HG03439 (cell line): ENCODE measurements at regions not wholly inside any gene's neighbourhood (a gene's known extent, or its start where the extent isn't known, plus 50 kb on each side); places are given as distances from the start of the nearest gene placed in this dataset.
"Not testable (repeated sequence)": the region's sequence is repeated elsewhere in the genome, so short reads cannot be mapped to it uniquely, and the experiment has no call there.

Experiments used
- ATAC-seq: cut with Tn5 transposase; IDR thresholded peaks from one replicate; pipeline ENCODE4 v1.9.1; 2021; ENCODE audit warnings: mild to moderate bottlenecking, moderate library complexity; ENCODE audit not compliant: unreplicated experiment

DNA sequence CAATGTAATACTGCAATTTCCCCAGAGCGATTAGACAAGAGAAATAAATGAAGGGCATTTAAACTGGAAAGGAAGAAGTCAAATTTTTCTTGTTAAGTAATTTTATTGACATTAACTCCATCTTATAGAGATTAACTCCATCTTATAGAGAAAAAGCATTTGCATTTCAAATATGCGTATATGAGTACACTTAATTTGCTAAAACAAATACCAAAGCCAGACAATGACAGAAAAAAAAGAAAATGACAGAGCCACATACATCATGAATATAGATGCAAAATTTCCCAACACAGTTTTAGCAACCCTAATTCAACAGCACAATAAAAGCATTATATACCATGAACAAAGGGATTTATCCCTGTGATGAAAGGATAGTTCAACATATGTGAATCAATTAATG, 1293.1 kb upstream of the EYS start:
- no peak for ATAC-seq

DNA sequence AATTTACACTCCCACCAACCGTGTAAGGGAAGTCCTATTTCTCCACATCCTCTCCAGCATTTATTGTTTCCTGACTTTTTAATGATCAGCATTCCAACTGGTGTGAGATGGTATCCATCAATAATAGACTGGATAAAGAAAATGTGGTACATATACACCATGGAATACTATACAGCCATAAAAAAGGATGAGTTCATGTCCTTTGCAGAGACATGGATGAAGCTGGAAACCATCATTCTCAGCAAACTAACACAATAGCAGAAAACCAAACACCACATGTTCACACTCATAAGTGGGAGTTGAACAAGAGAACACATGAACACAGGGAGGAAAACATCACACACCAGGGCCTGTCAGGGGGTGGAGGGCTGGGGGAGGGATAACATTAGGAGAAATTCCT, 1290.6 kb upstream of the EYS start:
- ATAC-seq = not testable (repeated sequence)

DNA sequence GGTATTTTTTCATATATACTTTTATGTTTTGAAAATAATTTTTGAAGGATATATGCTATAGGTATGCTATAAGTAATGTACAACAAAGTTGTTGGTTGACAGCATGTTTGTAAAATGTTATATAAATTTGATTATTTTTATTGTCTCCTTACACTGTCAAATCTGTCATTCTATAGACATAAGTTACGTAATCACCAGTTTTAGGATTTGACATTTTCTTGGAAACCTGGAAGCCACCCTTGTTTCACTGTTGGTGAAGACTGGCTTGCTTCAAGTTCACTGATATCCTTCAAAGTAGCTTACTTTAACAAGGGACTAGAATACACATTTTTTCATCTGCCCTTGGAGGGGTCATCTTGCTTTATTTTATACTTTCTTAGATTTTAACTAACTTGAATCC, 1288.6 kb upstream of the EYS start:
- no peak for ATAC-seq

DNA sequence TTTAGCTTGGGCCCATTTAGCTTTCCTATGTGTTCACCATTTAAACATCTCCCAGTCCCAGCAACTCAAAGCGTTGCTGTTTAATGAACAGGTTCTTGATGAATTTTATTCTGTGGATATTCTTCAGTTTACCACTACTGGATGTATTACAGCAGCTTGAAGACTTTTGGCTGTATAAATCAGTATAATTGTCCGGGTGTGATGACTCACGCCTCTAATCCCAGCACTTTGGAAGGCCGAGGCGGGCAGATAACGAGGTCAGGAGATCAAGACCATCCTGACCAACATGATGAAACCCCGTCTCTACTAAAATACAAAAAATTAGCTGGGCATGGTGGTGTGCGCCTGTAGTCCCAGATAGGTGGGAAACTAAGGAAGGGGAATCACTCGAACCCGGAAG, 1286.7 kb upstream of the EYS start:
- not testable (repeated sequence) for ATAC-seq

DNA sequence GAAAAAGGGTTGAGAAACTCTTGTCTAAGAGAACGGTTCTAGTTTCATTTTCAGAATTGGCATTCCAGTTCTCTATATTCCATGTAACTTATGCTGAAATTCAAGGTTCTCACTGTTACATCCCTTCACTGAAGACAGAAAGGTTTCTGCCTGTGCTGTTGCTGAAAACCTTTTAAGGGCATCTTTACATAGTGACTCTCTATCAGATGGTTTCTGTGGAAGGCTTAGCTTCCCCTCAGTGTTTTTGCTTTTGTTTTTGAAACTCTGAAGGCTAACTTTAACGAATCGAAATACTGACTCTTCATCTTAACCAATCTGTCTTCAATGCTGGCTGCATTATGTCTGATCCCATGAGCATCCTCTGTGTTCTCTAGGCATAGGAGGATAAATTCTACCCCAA, 1286.2 kb upstream of the EYS start:
- no peak for ATAC-seq

DNA sequence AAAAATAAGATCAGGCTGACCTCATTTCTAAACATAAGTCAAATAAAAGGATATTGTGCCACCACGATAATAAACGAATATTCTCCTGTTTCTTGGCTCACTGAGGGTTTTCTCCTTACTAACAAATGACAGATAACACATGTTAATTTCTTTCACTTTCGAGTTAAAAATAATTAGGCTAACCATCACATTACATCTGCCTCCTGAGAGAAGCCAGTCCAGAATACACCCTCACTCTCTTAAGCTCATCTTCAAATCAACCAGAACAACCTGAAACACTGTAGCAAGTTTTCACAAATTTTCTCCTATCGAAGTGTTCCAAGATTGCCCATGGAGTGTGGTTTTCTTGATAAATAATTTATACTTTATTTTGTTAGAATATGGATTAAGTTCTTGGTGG, 1285.6 kb upstream of the EYS start:
- ATAC-seq = no peak

DNA sequence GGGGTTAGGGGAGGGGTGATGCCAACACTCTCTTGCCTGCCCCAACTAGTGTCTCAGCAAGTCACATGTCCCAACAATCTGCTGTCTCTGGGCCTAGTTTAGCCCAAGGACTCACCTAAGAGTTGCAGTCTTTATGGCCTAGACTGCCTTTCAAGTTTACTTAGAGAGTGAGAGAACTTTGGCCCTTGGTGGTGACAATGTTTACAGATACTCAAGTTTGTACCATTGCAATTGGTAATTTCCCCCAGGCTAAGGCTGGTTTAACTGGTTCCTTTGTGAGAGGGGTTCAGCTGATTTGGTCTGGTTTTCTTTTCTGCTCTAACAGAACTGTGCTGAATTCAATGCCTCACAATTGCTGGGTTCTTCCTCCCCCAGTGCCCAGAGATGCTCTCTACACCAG, 1279.9 kb upstream of the EYS start:
- no peak for ATAC-seq

DNA sequence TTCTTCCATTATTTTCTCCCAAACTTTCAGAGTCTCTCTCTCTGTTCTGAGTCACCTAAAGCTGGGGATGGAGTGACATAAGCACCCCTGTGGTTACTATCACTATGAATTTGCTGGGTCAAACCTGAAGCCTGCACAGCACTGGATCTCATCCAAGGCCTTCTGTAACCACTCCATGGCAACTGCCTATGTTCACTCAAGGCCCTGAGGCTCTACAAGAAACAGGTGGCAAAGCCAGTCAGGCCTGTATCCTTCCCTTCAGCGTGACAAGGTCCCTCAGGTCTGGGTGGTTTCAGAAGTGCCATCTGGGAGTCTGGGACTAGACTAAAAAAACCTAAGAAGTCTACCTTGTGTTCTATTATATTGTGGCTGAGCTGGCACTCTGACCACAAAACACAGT, 1278.8 kb upstream of the EYS start:
- no peak for ATAC-seq

DNA sequence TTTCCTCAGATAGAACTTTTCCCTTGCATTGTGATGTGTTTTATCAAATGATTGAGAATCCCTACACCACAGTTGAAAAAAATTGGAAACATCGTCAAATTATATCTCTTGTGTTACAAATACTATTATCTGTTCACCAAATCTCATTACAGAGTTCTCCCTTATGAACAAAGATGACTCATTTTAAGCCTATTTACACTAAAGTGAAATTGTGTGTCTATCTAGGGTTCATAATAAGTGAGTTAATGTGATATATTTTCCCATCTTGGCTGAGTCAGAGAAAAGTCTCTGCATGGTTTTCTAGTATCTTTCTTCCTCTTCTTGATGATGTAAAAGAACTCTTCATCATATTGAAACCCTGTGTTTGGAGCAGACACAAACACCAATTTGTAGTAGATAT, 1263.3 kb upstream of the EYS start:
- ATAC-seq = no peak

DNA sequence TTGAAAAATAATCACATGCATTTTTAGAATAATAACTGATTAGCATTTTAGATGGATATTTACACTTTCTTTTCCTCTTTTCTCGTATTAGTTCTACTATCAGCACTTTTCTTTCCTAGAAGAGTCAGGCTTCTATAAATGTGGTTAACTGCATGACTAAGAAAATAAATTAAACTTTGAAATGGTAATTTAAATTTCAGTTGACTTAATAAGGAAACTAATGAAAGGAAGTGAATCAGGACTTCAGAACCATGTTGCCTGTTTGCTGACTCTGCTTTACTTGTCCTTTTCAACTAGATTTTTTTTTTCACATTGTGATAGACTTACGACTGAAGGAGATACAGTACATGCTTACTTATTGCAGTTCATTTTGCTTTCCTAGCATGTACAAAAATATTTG, 1258.2 kb upstream of the EYS start:
- no peak for ATAC-seq

DNA sequence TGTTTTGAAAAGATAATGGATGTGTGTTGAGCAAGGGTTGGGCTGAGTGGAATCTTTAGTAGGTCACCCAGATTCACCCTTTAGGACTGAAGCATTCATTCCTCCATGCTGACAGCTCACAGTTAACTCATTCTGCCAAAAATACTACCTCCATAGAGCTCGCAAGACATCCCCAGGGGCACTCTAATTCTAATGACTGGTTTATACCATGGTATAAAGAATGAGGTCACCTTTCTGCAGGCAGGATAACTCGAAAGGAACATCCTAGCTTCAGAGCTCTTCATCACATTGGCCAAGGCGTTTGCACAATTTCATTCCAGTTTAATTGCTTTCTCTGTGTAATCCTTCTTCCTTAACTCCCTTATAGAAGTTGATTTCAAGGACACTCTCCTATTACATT, 1257.2 kb upstream of the EYS start:
- no peak for ATAC-seq

DNA sequence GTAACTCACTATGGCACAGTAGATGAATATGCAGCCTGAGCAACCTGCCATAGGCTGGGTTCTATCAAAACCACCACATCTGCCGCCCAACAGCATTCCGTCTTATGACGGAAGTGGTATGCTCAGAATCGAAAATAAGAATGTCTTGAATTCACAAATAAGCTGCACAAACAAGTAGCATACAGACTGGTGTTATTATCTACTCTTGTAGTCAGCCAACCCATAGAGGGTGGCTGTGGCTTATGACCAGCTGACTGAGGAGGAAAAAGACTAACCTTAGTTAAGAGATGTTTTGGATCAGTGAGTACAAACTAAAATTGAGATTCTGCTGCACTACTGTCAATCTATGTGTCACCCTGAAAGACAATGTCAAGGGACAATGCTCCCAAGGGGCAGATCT, 1255.1 kb upstream of the EYS start:
- ATAC-seq = no peak

DNA sequence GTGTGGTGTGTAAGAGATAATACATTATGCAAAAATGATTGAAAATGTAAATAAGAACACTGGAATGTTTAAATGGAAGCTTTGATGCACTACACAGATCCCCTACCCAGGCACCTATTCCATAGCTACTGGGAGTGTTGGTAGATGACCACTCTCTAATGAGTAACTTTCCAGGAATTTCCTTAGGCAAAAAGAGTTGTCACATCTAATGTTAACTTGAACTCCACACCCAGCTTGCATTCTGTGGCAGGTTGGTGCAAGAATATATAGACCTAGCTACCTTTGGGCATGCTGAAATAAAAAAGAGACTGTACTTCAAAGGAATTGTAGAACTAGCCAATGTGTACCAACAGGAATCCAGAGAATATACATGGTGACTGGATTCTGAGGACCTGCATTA, 1254.2 kb upstream of the EYS start:
- ATAC-seq = no peak

DNA sequence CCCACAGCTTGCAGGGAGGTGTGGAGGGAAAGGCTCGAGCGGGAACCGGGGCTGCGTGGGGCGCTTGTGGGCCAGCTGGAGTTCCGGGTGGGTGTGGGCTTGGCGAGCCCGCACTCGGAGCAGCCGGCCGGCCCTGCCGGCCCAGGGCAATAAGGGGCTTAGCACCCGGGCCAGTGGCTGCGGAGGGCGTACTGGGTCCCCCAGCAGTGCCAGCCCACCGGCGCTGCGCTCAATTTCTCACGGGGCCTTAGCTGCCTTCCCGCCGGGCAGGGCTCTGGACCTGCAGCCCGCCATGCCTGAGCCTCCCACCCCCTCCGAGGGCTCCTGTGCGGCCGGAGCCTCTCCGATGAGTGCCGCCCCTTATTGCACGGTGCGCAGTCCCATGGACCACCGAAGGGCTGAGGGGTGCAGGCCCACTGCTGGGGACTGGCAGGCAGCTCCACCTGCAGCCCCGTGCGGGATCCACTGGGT, 1242.2 kb upstream of the EYS start:
- no peak for ATAC-seq

DNA sequence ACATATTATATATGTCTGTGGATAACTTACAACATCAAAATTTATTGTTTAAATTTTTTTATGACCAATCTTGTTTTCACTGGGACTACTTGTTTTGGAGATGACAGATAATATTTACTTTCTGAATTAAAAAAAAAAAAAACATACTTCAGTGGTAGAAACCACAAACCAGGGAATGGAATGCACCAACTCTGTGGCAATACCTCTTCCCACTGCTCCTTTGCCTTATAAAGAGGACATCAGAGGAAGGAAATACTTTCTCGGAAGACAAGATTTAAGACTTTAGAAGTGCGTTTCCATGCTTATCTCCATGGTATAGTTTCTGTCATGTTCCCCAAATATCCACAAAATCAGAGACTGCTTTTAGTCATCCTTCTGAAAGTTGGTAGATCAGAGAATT, 1241.1 kb upstream of the EYS start:
- no peak for ATAC-seq

DNA sequence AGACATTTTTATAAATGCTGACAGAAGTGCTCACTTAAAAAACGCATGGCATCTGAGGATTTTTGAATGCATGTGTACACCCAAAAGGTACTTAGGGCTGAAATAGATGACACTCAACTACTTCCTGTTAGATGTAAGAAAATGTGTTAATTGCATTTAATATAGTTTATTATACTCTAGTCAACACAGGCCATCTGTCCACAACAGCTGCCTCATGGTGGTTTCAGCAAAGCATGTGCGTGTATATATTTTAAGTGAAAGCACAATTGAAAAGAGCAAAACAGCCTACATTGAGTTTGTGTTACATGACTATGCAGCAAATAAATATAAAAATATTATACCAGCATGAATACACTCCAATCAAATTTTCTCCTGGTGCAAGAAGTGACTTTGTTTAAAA, 1233.0 kb upstream of the EYS start:
- no peak for ATAC-seq

DNA sequence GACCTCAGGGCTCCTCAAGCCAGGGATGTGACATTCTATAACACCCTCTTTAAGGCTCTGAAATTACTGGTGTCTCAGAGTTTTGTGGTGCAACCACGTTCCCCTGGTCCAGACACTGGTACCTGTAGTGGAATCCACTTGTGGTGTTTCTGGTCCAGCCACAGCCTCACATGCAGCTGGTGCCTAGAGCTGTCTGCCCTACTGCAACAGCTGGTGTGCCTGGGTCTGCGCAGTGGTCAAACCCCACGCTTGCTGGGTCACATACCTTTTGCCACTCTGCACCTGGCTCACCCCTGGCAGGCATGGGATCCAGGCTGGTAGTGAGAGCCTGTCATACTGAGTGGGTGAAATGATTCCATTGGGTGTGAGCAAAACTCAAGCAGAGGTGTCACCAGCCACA, 1230.2 kb upstream of the EYS start:
- ATAC-seq = no peak

DNA sequence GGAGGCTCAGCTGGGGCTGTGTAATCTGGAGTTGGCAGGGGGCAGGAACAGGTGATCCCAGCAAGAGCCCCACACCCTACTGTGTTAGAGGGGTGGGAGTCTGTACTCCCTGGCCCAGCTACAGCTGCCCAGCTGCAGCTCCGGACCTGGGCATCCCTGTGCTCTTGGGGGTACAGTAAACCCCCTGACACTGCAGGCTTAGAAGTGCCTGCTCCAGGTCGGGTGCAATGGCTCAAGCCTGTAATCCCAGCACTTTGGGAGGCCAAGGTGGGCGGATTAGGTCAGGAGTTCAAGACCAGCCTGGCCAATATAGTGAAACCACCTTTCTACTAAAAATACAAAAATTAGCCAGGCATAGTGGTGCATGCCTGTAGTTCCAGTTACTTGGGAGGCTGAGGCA, 1228.6 kb upstream of the EYS start:
- ATAC-seq = no peak

DNA sequence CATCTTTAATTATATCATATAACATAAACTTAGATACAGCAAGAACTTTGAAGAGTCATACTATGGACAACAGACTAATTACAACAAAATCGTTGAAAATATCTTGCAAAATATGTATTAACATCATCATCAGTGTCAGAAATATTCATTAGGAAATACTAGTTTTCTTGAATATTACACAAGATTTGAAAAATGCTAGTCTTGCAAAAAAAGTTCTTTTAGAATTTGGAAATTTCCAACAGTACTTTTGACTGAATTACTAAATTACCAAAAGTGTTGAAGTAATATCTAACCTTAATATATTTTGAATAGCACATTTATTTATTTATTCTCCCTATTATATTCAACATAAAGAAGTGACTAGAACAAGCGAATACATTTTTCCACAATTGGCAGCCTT, 1224.8 kb upstream of the EYS start:
- no peak for ATAC-seq

DNA sequence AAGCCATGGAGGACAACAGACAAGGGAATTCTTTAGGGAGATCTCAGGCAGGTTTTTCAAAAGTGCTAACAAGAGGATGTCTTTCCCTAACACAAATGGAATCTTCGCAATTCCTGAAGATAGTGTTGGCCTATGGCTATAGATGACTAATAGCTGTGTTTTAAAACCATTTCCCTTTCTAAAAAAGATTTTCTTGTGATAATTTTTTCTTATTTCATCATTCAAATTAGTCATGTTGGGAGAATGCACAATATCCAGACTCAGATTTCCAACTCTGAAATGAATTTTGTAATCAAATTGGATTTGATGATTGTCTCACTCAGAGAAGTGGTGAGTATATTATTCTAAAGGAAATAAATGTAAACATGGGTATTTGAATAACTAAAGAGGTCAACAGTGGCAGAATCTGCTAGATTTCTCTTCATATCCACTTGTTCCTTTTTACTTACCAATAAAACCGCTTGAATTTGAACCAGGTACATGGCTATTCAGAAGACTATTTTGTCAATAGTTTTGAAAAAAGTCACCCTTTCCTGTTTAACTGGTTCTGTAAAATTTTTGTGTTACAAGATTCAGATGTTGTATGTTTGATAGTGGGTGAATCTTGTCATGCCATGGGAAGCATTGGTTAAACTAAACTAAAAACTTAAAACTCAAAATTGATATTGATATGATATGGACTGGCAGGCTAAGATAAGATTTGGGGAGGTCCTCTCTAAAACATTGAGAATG, 1223.7 kb upstream of the EYS start:
- no peak for ATAC-seq

DNA sequence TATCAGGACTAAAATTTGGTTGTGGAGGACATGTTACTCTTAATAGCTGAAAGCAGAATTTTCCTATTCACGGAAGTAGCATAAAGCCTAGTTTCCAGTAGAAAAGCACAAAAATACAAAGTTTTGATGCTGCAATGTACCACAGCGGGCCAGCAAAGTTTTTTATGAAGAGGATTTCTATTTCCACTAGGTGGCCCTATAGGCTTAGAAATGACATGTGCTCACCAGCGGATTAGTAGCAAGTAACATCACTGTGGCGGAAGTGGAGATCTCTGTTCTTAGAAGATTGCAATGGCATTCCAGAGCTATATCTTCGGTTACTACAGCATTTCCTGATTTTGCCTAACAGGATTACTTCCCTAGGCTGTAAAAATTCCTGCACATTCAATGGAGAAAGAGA, 1219.0 kb upstream of the EYS start:
- ATAC-seq = no peak

DNA sequence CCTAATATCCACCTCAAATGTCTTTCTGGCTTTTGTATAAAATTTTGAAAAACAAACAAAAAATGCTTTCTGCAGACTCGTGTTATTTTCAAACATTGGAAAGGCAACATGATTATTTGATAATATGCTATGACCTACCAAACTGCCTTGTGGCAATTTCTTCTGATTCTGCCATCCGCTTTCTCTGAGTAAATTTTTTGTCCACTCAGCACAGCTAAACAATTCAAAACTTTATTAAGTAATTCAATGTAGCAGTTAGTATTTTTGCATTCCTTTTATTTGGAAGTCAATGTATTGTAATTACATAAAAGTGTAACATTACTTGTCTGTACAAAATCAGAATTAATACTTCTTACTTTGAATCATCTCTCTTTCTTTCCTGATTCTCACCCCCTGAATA, 1206.6 kb upstream of the EYS start:
- no peak for ATAC-seq

DNA sequence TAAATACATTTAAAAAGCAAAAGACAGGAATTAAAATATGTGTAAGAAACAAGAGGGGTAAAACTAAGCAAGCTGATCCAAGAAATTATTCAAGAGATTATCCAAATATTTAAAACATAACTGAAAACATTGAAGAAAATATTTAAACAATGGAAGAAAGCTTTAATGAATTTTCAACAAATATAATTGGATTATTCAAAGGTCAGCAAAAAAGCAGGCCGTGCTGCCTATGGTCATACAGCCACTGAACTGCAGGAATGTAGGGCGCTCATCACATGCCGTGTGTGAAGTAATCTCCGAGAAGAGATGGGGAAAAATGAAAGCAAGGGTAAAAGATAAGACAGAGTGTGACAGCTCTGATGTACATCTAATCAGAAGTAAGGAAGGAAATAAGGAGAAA, 1195.4 kb upstream of the EYS start:
- no peak for ATAC-seq
